Dedifferentiated amniotic fluid mesenchymal stem cell (primary cell): ENCODE measurements at regions not wholly inside any gene's neighbourhood (a gene's known extent, or its start where the extent isn't known, plus 50 kb on each side); places are given as distances from the start of the nearest gene placed in this dataset.

Experiments
- DNase-seq: peaks from one replicate; pipeline ENCODE4 v3.0.0-alpha.2; 2016; ENCODE audit errors: extremely low spot score

DNA sequence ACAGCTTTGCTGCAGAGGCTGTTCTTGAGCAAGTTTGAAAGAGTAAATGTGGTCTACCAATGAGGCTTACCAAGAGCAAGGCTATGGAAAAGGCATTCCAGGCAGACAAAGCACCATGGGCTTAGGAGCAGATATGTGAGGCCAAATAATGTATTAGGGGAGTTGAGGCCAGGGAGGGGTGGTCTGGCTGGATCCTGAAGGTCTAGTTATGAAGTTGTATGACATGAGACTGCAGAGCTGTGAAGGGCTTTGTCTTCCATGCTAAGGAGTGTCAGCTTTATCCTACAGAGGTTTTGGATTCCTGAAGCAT lies 51.8 kb upstream of the TSPAN2 start:
- DNase-seq, result no peak

GRCh38 chr1:115140442-115141144 lies 51.3 kb upstream of the TSPAN2 start:
- no peak for DNase-seq

DNA sequence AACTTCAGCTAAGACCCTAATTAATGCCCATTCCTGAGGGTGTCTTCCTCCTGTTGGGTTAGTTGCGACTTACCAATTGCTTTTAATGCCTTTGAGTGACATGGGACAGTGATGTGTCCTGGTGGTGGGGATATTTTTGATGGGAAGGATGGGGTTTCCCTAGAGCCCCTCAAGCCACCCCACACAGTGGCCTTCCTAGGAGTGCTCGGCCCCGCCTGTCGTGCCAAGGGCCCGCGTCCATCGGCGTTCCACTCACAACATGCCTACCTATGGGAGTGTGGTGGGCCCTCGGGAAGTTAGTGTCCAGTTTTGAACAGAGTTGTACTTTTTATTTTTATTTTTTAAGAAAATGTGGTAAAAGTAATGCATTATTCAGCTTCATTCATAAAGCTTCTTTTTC lies 50.1 kb upstream of the TSPAN2 start:
- DNase-seq, result no peak
